CD1c-positive myeloid dendritic cell (primary cell): ENCODE measurements at regions not wholly inside any gene's neighbourhood (a gene's known extent, or its start where the extent isn't known, plus 50 kb on each side); places are given as distances from the start of the nearest gene placed in this dataset.
"Not testable (repeated sequence)": the region's sequence is repeated elsewhere in the genome, so short reads cannot be mapped to it uniquely, and the experiment has no call there.

Source experiments
- DNase-seq: peaks from one replicate; pipeline ENCODE4 v3.0.0-alpha.2; 2016; ENCODE audit errors: extremely low spot score

DNA sequence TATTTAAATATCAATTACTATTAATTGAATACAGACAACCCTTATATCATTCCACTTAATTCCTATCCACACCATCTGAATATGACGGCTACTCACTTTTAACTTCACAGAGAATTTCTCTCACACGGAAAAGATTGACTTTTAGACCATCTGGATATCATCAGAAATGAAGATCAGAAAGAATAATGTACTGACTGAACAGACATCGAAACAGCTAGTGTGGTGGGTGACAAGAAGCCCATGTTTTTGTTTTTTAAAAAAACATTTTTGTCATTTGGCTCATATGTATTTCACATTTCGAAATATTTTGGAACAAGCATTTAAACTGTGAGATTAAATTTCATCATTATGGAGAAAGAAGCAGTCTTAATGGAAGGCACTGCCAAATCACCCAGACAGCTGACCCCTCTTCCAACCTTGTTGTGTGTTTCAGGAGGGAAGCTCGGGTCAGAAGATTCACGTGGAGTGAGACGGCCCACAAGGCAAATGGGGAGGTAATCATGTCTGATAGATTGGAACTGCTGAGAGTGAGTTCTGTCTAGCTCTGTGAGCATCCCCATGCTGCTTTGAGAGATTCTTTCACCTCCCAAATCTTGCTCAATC lies 204.2 kb upstream of the RASGEF1B start:
- no peak for DNase-seq

DNA sequence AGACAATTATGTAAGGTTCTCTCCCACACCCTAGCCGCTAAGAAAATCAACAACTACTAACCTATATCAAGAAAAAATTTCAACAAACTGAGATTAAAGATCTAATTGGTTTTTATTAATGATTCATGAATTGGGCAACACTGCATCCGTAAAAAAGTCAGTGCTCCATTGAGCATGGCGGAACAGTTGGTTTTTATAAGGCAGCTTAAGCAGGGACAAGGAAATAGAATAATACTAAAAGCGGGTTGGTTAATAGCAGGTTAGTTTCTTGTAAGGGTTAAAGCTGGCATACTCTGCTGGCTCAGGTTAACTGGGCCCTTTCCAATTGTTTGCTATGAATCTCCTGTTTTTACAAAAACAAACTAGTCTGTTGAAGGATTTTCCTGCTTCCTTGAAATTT lies 202.3 kb upstream of the RASGEF1B start:
- no peak for DNase-seq

DNA sequence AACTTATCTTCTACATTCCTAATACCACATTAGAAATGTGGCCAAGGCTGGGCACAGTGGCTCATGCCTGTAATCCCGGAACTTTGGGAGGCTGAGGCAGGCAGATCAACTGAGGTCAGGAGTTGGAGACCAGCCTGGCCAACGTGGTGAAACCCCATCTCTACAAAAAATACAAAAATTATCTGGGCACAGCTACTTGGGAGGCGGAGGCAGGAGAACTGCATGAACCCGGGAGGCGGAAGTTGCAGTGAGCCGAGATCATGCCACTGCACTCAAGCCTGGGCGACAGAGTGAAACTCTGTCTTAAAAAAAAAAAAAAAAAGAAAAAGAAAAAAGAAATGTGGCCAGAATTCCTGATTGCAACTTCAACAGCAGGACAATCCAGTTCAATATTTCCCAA lies 196.6 kb upstream of the RASGEF1B start:
- not testable (repeated sequence) for DNase-seq

DNA sequence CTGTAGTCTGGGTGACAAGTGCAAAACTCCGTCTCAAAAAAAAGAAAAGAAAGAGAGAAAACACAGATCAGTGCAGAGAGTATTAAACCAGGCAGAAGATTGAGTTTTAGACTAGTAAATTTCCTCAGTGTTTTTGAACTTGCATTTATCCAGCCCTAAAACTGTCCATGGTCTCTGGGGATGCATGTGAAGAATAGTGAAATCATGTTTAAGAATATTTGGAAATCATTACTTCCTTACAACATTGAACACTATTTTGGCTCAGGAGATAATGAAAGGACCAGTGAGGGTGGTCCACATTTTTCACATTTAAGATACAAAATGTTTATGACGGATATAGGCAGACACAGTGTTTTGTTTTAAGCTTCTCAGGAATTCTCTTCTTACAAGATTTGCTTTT lies 195.8 kb upstream of the RASGEF1B start:
- no peak for DNase-seq

DNA sequence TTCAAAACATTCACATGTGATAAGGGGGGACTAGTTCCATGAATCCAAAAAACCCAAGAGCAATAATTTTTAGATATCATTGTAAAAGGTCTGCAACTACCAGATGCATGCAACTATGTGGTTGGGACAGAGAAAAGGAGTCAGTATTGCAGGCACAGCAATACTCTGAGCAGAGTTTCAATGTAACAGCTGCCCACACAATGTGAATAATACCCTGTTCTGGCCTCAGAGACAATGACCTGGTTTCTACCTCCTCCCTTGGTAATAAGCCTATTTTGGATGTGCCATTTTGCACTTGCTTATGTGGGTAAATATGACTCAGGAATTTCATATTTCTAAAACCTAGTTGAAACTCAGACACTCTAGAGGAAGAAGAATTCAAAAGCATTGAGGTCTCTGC lies 194.8 kb upstream of the RASGEF1B start:
- DNase-seq, result no peak

DNA sequence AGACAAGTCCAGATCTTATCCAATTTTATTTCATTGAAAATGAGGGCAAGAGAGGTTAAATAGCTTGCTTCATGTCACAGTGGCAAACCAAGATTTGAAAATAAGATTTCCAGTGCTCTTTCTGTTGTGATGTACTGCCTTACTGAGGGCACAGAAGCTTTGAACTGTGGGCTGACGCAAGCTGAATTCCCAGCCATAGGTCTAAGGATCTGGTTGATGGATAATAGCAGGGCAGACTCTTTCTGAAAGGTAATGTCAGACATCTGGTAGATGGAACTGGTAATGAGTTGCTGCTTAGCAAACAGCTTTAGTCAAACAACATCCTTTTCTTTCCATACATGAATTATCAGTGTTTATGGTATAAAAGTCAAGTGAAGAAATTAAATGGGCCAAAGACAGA lies 193.9 kb upstream of the RASGEF1B start:
- no peak for DNase-seq

DNA sequence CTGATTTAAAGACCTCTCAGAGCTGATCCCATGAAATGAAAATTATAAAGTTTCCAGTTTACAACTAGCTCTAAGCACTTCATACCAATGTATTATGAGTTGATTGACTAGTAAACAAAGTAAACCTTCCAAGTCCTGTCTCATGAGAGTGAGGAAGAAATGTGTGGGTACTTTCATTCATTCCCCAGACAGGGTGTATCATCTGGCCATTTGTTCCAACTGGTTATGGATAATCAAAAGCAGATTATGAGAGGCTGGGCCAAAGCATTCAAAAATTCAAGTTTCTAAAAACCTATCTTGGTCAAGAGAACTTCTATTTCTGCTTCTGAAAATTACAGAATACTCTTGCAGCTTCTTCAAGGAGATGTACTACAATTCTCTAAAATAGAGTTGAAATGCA lies 193.3 kb upstream of the RASGEF1B start:
- DNase-seq, result no peak

DNA sequence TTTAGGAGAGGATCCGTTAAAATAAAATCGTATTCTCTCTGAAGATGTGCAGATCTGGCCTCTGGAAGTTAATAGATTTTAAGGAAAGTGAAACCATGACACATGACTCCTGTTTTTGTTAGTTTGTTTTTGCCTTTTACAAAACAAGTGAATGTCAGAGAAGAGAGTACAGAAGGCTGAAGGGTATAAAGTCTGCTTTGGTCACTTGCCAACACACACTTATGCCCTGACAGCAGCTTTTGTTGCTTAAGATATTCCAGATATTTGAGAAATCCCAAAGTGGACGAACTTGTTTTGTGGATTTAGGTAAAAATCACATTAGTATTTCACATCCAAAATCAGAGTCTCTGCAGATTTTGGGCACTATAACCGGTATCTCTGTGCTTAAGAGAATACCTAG lies 192.4 kb upstream of the RASGEF1B start:
- no peak for DNase-seq

DNA sequence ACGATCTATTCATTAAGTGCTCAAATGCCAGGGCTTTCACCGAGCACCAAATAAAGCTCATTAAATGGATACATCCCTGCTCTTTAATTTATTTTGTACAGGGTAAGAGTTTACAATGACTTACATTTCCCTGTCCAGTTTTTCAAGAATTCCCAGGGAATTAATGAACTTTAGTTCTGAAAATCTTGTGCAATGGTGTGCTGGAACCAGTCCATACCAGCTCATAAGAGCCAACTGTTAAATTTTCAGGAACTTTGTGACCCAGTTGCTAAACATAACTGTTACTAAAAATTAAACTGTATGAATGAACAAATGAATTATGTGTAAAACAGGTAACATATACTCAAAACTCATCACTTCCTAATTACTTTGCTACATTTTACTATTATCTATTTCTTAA lies 191.7 kb upstream of the RASGEF1B start:
- no peak for DNase-seq

DNA sequence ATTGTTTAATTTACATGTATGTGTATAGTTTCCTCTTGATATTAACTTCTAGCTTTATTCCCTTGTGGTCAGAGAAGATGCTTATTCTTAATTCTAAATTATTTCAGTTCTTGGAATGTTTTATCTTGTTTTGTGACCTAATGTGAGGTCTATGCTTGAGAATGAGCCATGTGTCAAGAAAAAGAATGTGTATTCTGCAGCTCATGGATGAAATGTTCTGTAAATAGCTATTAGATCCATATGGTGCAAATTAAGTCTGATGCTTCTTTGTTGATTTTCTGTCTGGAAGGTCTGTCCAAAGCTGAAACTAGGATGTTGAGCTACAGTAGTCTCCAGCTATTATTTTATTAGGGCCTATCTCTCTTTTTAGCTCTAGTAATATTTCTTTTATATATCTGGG lies 187.3 kb upstream of the RASGEF1B start:
- no peak for DNase-seq

DNA sequence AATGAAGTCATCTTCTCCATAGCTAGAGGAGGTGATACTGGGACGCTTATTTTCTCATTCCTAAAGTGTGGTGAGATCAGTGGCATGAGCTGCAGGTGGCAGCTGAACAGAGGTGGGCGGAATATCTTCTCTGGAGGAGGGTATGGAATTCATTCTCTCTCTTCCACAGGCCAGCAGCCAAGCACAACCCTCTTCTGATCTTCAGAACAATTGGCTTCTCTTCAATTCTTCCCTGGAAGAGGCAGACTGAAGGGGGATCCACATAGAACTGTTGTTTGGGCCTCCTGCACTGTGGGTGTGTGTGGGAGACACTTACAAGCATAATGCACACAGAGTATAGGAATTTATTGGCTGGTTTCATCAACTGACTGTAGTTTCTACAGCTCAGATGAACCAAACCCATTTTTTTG lies 180.4 kb upstream of the RASGEF1B start:
- DNase-seq, result no peak

DNA sequence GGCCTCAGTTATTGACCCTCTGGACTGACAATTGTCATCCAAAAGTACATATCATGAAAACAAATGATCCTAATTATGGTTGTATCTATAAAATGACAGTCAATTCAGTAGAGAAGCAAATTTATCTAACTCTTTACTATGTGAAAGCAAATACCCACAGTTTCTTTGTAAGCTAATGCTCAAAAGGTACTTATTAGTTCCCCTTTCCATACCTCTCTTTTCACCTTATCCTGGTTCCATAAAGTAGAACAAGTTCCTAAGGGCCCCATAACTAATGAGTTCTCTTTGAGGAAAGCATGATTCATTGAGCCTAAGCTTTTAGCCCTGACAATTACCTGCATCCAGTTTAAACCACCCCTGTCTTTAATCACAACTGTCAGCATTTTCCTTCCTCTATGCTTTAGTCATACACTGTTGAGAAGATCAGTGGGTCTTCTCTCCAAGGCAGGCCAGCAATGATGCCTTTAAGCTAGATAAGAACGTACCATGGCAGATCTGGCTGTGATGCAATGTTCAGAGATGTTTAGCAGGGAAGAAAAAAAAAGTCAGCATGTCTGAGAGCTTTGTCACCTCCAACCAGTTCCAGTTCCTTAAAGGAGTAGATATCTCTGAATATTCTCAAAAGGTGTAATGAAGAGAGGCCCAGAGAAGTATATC lies 179.7 kb upstream of the RASGEF1B start:
- DNase-seq, result no peak

DNA sequence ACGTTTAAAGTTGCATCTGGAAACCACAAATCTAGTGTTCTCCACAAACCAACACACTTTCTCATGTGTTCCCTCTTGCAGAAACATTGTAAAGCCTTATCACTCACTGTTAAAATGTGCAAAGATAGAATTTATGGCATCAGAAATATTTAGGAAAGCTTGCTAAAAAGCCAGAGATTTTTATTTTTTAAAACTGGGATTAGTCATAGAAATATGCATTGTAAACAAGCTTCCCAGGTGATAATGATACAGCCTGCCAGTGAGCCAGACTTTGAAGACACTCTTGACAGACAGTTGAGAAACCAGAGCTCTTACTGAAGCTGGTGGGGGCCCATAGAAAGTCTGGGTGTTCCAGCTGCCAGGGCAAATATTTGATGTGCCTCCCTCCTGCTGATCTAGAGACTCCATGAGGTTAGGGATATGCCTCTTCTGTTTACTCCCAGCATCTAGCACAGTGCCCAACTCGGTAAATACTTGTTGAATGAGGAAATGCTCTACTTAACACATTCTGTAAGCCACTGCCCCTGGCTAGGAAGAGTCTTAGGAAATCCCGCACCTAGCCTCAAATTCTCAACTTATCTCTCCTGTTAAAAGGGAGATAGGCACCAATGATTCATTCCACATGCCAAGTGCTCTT lies 179.0 kb upstream of the RASGEF1B start:
- DNase-seq, result no peak

DNA sequence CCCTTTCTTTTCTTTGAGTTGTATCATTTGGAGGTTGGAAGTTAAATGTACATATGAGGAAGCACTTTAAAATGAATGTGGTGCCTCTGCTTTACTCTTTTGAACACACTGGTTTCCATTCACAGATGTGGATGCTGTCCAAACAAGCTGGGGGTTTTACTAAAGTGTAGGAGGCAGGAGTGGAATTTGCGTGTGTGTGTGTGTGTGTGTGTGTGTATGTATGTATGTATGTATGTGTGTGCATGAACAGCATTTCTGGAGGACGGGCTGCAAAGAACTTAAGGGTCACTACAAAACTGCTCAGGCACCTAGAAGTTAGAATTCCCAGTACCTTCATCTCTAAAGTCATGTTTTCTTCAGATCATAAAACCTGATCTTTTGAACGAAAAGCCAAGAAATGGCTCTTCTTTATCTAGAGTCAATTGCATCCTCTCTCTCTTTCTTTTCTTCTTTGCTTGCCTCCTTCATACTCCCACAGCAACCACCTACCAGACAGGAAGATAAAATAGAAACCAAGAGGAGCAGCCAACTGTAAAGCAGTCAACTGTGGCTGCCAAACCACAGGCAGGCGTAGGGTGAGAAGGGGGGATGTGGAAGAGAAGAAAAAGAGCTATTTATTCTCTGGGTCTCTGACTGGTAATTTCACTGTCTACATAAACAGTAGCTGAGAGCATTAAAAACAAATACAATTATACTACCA lies 177.0 kb upstream of the RASGEF1B start:
- no peak for DNase-seq

DNA sequence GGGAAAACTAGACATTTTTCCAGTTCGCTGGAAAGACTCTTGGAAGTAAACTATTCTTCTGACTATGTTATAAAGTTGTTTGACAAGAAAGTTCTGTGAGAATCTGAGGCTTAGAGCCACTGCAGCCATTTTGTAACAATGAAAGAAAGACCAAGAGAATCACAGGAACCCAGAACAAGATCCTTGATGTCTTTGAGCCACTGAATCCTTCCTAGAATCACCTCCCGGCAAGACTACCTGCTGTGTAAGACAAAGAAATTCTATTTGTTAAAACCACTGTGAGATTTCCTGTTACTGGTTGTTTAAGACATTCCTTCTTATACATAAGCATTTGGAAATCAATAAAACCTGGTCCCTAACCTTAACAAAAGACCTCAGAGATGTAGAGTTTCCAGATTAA lies 175.7 kb upstream of the RASGEF1B start:
- no peak for DNase-seq

DNA sequence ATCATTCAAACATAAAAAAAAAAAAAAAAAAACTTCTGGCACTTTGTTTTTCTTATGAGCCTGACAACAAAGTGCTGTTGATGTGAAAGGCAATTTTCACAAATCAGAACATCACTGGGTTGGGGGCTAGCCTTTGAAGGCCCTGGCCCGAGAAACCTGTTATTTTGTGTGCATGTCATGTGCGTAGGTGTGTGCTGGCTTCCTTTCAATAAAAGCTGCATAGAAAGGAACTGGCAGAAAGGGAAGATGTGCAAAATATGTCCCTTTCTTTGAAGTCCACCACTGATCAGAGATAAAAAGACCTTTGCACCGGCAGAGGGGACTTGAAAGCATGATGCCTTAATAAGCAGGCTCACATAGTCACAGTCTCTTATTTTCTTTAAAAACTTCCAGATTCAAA lies 170.8 kb upstream of the RASGEF1B start:
- no peak for DNase-seq

DNA sequence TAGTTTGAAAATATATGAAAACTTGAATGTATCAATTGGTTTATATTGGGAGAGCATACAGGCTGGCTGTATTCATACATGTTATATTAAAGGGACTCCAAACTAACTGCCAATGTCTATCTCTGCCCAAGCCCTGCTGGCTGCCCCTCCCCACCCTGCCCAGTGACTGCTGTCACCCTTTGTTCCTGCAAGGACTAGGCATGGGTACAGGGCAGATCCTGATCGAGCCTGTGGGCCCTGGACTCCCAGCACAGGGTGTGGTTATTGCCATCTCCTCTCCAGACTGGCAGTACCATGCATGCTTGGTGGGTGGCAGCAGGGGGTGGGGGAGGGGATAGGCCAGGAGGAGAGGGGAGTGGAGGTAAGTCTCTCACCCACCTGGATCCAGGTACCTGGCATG lies 167.5 kb upstream of the RASGEF1B start:
- no peak for DNase-seq

DNA sequence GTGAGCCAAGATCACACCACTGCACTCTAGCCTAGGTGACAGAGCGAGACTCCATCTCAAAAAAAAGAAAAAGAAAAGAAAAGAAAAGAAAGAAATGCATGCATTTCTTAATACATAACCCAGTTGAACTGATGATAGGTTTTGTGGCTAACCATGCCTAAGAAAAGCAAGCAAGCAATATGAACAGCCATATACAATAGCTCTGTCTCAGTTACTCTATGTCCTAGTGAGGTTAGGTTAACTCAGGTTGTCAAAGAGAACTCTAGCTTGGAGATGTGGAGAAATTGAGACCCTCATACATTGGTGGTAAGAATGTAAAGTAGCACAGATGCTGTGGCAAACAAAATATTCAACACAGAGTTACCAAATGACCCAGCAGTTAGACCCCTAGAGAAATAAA lies 167.0 kb upstream of the RASGEF1B start:
- no peak for DNase-seq

DNA sequence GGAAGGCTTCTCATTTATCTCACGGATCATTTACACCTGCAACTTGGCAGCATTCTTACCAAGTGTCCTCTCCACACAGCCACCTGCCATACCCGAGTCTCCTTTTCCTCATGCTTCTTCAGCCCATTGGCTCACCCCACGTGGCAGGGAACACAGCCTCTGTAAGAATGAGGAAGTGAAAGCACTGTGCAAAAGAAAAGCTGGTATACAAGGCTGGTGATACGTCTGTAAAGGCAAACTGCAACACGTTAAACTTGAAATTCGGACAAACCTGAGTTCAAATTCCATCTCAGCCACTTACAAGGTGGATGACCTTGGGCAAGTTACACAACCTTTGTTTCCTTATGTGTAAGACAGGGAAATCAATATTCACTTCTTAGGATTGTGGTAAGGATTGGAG lies 164.0 kb upstream of the RASGEF1B start:
- DNase-seq, result peak; percentile 83

DNA sequence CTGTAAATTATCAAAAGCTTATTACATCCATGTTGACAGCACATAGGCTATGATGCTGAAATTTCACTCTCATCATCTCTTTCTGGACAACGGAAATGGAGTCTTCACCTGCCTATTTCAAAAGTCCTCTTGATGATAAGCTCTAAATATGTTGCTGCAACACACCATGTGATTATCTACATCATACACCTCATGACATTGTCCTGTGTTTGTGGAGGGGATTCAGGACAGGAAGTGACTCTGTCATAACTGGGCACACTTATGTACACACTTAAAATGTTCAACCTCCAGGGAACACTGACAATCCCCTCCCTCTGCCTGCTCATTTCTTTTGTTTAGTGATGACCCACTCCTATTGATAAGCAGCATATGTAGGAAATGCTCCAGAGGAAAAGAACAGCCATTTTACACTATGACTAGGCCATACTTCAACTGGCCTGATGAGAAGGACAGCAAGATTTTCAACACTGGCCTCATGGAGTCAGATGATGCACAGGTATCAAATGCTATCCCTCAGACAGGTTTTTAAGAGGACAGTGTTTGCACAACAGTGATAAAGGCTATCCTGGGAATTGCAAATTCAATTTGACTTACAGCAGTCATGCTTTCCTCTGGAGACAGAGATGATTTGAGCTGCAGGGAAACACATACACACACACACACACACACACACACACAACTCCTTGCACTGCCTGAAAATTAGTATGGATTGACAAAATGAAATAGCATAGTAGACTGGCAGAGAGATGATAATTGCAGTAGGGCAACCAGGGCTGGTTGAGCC lies 163.3 kb upstream of the RASGEF1B start:
- DNase-seq, result peak; percentile 18

DNA sequence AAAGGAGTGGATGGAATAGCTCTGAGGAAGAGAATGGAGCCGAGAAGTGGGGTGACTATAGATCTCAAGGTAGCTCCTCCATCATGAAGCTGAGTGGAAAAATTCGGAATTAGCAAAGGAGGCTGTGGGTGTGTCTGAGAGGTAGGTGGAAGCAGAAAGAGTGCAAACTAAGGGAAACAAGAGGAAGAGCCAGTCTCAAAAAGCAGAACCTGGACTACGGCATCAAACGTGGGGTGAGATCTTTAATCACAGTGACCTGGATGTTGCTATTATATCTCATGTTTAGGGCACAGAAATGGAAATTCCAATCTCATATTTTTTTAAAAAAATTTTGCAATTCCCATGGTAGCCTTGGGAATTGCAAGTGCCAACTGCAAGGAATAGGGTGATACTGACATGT lies 162.5 kb upstream of the RASGEF1B start:
- DNase-seq, result peak; percentile 24
